ENCODE measurements at regions not wholly inside any gene's neighbourhood (a gene's known extent, or its start where the extent isn't known, plus 50 kb on each side); places are given as distances from the start of the nearest gene placed in this dataset.

- Histone ChIP-seq H3K9me2 (no peaks in the 10 kb centered on the region), H3K9me3 (no peaks in the 10 kb centered on the region), H3K4me2 (no peak overlapping the region), H3K4me3 (ENCODE audit: low read depth in 2 of 2, low read length in 1 of 2) (no peak overlapping the region), H4K20me1 (ENCODE audit: insufficient read depth) (no peaks in the 10 kb centered on the region), H3F3A (replicated peaks; ENCODE audit: insufficient read depth) (no peaks in the 10 kb centered on the region), H3K27ac (ENCODE audit: low read depth in 2 of 2, low read length in 1 of 2) (no peak overlapping the region), H3K9ac (no peak overlapping the region), H3K36me3 (replicated peaks in 1 of 2; ENCODE audit: control insufficient read depth in 1 of 2, insufficient read depth in 2 of 2, low read length in 1 of 2) (no peaks in the 10 kb centered on the region), H3K79me2 (ENCODE audit: insufficient read depth) (no peaks in the 10 kb centered on the region), H3K27me3 (ENCODE audit: insufficient read depth) (no peaks in the 10 kb centered on the region), H2AFZ (ENCODE audit: low read depth) (no peak overlapping the region), H3K4me1 (ENCODE audit: control insufficient read depth in 1 of 2, insufficient read depth in 2 of 2, low read depth in 1 of 2, low read length in 1 of 2) (no peaks in the 10 kb centered on the region)
- no peak for TF ChIP-seq NRF1 (IDR thresholded peaks at IDR 0.05; ENCODE audit: low read depth, low read length)
- TF ChIP-seq RXRA (IDR thresholded peaks at IDR 0.05; ENCODE audit: borderline replicate concordance, low read depth): no peak
- TF ChIP-seq PBX3 (IDR thresholded peaks at IDR 0.05): no peak
- TF ChIP-seq EZH2phosphoT487 (IDR thresholded peaks at IDR 0.05; ENCODE audit: borderline replicate concordance, low read depth): no peak
- WGBS (ENCODE audit: low lambda C conversion rate): 45% methylated on average over 9 of the region's 9 CpGs
- ChIA-PET POLR2A (interaction anchor here (0.8 kb wide), 1 partner anchor 14 kb away, joined by 3 read pairs; no protein-coding TSS in a partner anchor), CTCF (no interaction called here)
- no peak for DNase-seq
Measured at GRCh38 chr5:173531863-173532262, 84.6 kb downstream of the BOD1 start.

GRCh38 chr5:173530547-173530946 is 85.9 kb downstream of the BOD1 start:
- Histone ChIP-seq H4K20me1 (ENCODE audit: insufficient read depth) (no peaks in the 10 kb centered on the region), H3K9me3 (no peaks in the 10 kb centered on the region), H3F3A (replicated peaks; ENCODE audit: insufficient read depth) (no peaks in the 10 kb centered on the region), H3K36me3 (replicated peaks in 1 of 2; ENCODE audit: control insufficient read depth in 1 of 2, insufficient read depth in 2 of 2, low read length in 1 of 2) (no peaks in the 10 kb centered on the region), H3K79me2 (ENCODE audit: insufficient read depth) (no peaks in the 10 kb centered on the region), H3K9ac (no peak overlapping the region), H3K9me2 (no peaks in the 10 kb centered on the region), H2AFZ (ENCODE audit: low read depth) (no peak overlapping the region), H3K27me3 (ENCODE audit: insufficient read depth) (no peaks in the 10 kb centered on the region; the same call in 1 of the 2 replicates), H3K4me1 (ENCODE audit: control insufficient read depth in 1 of 2, insufficient read depth in 2 of 2, low read depth in 1 of 2, low read length in 1 of 2) (no peaks in the 10 kb centered on the region), H3K4me3 (ENCODE audit: low read depth in 2 of 2, low read length in 1 of 2) (no peak overlapping the region), H3K4me2 (no peak overlapping the region), H3K27ac (ENCODE audit: low read depth in 2 of 2, low read length in 1 of 2) (no peak overlapping the region)
- no peak for DNase-seq
- ChIA-PET CTCF (interaction anchor here (0.8 kb wide), 1 partner anchor 42 kb away, joined by 3 read pairs; no protein-coding TSS in a partner anchor), POLR2A (no interaction called here)
- 50% methylated on average over 4 of the region's 4 CpGs for WGBS (ENCODE audit: low lambda C conversion rate)
- TF ChIP-seq TAF1 (IDR thresholded peaks at IDR 0.05; ENCODE audit: borderline replicate concordance, low read depth, low read length) (no peak), POLR2AphosphoS5 (IDR thresholded peaks at IDR 0.05; ENCODE audit: low read depth, low read length) (no peak), RAD21 (IDR thresholded peaks at IDR 0.05; ENCODE audit: low read length) (no peak), MAX (IDR thresholded peaks at IDR 0.05; ENCODE audit: low read depth) (no peak), EP300 (IDR thresholded peaks at IDR 0.05; ENCODE audit: borderline replicate concordance in 1 of 2, low read depth in 1 of 2, low read length in 1 of 2) (no peak), MXI1 (IDR thresholded peaks at IDR 0.05; ENCODE audit: low read depth, low read length) (no peak), USF2 (IDR thresholded peaks at IDR 0.05; ENCODE audit: borderline replicate concordance, low read depth, low read length) (no peak), CHD2 (IDR thresholded peaks at IDR 0.05; ENCODE audit: low read length, partially characterized antibody) (no peak)
